HUES64 (cell line): ENCODE measurements at regions not wholly inside any gene's neighbourhood (a gene's known extent, or its start where the extent isn't known, plus 50 kb on each side); places are given as distances from the start of the nearest gene placed in this dataset.
"Not testable (repeated sequence)": the region's sequence is repeated elsewhere in the genome, so short reads cannot be mapped to it uniquely, and the experiment has no call there.

ENCODE experiments used
- H3K27ac ChIP-seq: 2 replicates; pipeline ENCODE4 v1.7.0; 2013; ENCODE audit warnings: low read depth, low read length, inconsistent platforms
- H3K27me3 ChIP-seq: 2 replicates; pipeline ENCODE4 v1.6.1; 2013; ENCODE audit warnings: mild to moderate bottlenecking, low read length; ENCODE audit not compliant: insufficient read depth
- H3K36me3 ChIP-seq: 2 replicates; pipeline ENCODE4 v1.6.1; 2013; ENCODE audit warnings: mild to moderate bottlenecking, low read length; ENCODE audit not compliant: insufficient read depth
- H3K4me1 ChIP-seq: 2 replicates; pipeline ENCODE4 v1.6.1; 2013; ENCODE audit warnings: mild to moderate bottlenecking, low read length, moderate library complexity; ENCODE audit not compliant: insufficient read depth
- H3K4me3 ChIP-seq: 2 replicates; pipeline ENCODE4 v1.5.1; 2013; ENCODE audit warnings: mild to moderate bottlenecking, low read length, moderate library complexity
- H3K9ac ChIP-seq: 2 replicates; pipeline ENCODE4 v1.6.1; 2013; ENCODE audit warnings: mild to moderate bottlenecking, low read depth, low read length
- H3K9me3 ChIP-seq: 2 replicates; pipeline ENCODE4 v1.6.1; 2013; ENCODE audit warnings: low read depth, low read length; ENCODE audit not compliant: insufficient read depth
- WGBS: fragments of 150-250, 120-280 bp; methylation state at CpG from one replicate; pipeline ENCODE4 v1.1.7; 2013; ENCODE audit warnings: missing lambda C conversion rate; 5-methylcytosine and 5-hydroxymethylcytosine counted together

- 71% methylated on average over 5 of the region's 5 CpGs for WGBS
- H3K27ac ChIP-seq, H3K9me3 ChIP-seq, H3K4me3 ChIP-seq, H3K36me3 ChIP-seq, H3K9ac ChIP-seq, H3K4me1 ChIP-seq, H3K27me3 ChIP-seq: not testable (repeated sequence)
Measured at GRCh38 chr2:91499431-91500050, 2808.1 kb downstream of the RPIA start.

- WGBS: 87% methylated on average over 6 of the region's 6 CpGs
- H3K27ac ChIP-seq, H3K9ac ChIP-seq, H3K27me3 ChIP-seq, H3K36me3 ChIP-seq, H3K9me3 ChIP-seq, H3K4me3 ChIP-seq, H3K4me1 ChIP-seq: not testable (repeated sequence)
Measured at GRCh38 chr2:91500246-91500977, 2808.9 kb downstream of the RPIA start.

DNA sequence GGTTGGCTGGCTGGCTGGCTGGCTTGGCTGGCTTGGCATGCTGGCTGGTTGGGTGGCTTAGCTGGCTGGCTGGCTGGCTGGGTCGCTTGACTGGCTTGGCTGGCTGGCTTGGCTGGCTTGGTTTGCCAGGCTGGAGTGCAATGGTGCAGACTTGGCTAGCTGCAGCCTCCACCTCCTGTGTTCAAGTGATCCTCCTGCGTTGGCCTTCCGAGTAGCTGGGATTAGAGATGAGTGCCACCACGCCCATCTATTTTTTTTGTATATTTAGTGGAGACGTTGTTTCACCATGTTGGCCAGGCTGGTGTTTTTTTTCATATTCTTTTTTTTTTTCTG is 2809.5 kb downstream of the RPIA start:
- not testable (repeated sequence) for H3K4me3 ChIP-seq, H3K9ac ChIP-seq, H3K27ac ChIP-seq, H3K27me3 ChIP-seq, H3K9me3 ChIP-seq, H3K36me3 ChIP-seq, H3K4me1 ChIP-seq
- 89% methylated on average over 3 of the region's 5 CpGs for WGBS

DNA sequence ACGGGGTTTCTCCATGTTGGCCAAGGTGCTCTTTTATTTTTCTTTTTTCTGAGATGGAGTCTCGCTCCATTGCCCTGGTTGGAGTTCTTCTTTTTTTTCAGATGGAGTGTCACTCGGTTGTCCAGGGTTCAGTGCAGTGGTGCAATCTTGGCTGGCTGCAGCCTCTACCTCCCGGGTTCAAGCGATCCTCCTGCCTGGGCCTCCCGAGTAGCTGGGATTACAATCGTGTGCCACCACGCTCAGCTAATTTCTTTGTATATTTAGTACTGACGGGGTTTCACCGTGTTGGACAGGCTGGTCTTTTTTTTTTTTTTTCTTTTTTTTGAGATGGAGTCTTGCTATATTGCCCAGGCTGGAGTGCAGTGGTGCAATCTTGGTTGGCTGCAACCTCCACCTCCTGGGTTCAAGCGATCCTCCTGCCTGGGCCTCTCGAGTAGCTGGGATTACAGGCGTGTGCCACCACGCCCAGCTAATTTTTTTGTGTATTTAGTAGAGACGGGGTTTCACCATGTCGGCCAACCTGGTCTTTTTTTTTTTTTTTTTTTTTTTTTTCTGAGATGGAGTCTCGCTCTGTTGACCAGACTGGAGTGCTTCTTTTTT is 2810.1 kb downstream of the RPIA start:
- not testable (repeated sequence) for H3K27ac ChIP-seq, H3K9me3 ChIP-seq, H3K4me1 ChIP-seq, H3K9ac ChIP-seq, H3K36me3 ChIP-seq, H3K4me3 ChIP-seq, H3K27me3 ChIP-seq
- WGBS: 90% methylated on average over 4 of the region's 17 CpGs

DNA sequence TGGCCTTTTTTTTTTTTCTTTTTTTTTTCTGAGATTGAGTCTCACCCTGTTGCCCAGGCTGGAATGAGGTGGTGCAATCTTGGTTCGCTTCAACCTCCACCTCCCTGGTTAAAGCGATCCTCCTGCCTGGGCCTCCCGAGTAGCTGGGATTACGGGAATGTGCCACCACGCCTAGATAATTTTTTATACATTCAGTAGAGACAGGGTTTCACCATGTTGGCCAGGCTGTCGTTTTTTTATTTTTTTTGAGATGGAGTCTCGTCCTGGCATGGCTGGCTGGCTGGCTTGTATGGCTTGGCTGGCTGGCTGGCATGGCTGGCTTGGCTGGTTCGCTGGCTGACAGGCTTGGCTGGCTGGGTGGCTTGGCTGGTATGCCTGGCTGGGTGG is 2812.1 kb downstream of the RPIA start:
- not testable (repeated sequence) for H3K4me3 ChIP-seq, H3K27ac ChIP-seq, H3K36me3 ChIP-seq, H3K4me1 ChIP-seq, H3K9ac ChIP-seq, H3K27me3 ChIP-seq, H3K9me3 ChIP-seq
- 100% methylated on average over 3 of the region's 8 CpGs for WGBS

GRCh38 chr2:91503959-91504741 is 2812.7 kb downstream of the RPIA start:
- not testable (repeated sequence) for H3K4me3 ChIP-seq, H3K4me1 ChIP-seq, H3K9me3 ChIP-seq, H3K27ac ChIP-seq, H3K27me3 ChIP-seq, H3K9ac ChIP-seq, H3K36me3 ChIP-seq
- WGBS: 89% methylated on average over 10 of the region's 13 CpGs

GRCh38 chr2:91508816-91509215 is 2817.3 kb downstream of the RPIA start:
- 100% methylated on average over 1 of the region's 4 CpGs for WGBS
- not testable (repeated sequence) for H3K4me1 ChIP-seq, H3K4me3 ChIP-seq, H3K9ac ChIP-seq, H3K27ac ChIP-seq, H3K27me3 ChIP-seq, H3K9me3 ChIP-seq, H3K36me3 ChIP-seq

DNA sequence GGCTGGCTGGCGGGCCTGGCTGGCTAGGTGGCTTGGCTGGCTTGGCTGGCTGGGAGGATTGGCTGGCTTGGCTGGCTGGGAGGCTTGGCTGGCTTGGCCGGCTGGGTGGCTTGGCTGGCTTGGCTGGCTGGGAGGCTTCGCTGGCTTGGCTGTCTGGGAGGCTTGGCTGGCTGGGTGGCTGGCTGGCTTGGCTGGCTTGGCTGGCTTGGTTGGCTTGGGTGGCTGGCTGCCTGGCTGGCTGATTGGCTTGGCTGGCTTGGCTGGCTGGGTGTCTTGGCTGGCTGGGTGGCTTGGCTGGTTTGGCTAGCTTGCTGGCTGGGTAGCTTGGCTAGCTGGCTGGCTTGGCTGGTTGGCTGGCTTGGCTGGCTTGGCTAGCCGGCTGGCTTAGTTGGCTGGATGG is 2817.8 kb downstream of the RPIA start:
- not testable (repeated sequence) for H3K27me3 ChIP-seq, H3K4me1 ChIP-seq, H3K27ac ChIP-seq, H3K9ac ChIP-seq, H3K9me3 ChIP-seq, H3K36me3 ChIP-seq, H3K4me3 ChIP-seq
- 49% methylated on average over 3 of the region's 4 CpGs for WGBS

DNA sequence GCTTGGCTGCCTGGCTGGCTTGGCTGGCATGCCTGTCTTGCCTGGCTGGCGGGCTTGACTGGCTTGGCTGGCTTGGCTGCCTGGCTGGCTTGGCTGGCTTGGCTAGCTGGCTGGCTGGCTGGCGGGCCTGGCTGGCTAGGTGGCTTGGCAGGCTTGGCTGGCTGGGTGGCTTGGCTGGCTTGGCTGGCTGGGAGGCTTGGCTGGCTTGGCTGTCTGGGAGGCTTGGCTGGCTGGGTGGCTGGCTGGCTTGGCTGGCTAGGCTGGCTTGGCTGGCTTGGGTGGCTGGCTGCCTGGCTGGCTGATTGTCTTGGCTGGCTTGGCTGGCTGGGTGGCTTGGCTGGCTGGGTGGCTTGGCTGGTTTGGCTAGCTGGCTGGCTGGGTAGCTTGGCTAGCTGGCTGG is 2819.7 kb downstream of the RPIA start:
- 86% methylated on average over 2 of the region's 2 CpGs for WGBS
- not testable (repeated sequence) for H3K9ac ChIP-seq, H3K4me1 ChIP-seq, H3K27me3 ChIP-seq, H3K4me3 ChIP-seq, H3K27ac ChIP-seq, H3K36me3 ChIP-seq, H3K9me3 ChIP-seq

- not testable (repeated sequence) for H3K36me3 ChIP-seq, H3K9me3 ChIP-seq, H3K27ac ChIP-seq, H3K4me1 ChIP-seq, H3K27me3 ChIP-seq, H3K4me3 ChIP-seq, H3K9ac ChIP-seq
- 91% methylated on average over 2 of the region's 3 CpGs for WGBS
Measured at GRCh38 chr2:91515966-91516365, 2824.5 kb downstream of the RPIA start.

DNA sequence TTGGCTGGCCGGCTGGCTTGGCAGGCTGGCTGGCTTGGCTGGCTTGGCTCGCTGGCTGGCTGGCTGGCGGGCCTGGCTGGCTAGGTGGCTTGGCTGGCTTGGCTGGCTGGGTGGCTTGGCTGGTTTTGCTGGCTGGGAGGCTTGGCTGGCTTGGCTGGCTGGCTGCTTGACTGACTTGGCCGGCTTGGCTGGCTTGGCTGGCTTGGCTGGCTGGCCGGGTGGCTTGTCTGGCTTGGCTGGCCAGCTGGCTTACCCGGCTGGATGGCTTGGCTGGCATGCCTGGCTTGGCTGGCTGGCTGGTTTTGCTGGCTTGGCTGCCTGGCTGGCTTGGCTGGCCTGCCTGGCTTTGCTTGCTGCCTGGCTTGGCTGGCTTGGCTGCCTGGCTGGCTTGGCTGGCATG is 2825.2 kb downstream of the RPIA start:
- not testable (repeated sequence) for H3K36me3 ChIP-seq, H3K27me3 ChIP-seq, H3K9me3 ChIP-seq, H3K27ac ChIP-seq, H3K9ac ChIP-seq, H3K4me3 ChIP-seq, H3K4me1 ChIP-seq
- WGBS: 86% methylated on average over 4 of the region's 6 CpGs
